SU-DHL-6 (cell line): ENCODE measurements at regions not wholly inside any gene's neighbourhood (a gene's known extent, or its start where the extent isn't known, plus 50 kb on each side); places are given as distances from the start of the nearest gene placed in this dataset.
A peak's percentile ranks its signal among the peaks of the same experiment; 100 is the strongest.

Experiments
- H2AFZ ChIP-seq: fragments of 200-600 bp; sonication (generic); 2 replicates; pipeline ENCODE4 v1.6.1; 2014; ENCODE audit warnings: low read depth, mild to moderate bottlenecking, moderate library complexity, mixed read lengths, antibody characterized with exemption, low read length; ENCODE audit not compliant: severe bottlenecking
- H3F3A ChIP-seq: fragments of 200-600 bp; shearing (Covaris generic); 2 replicates; pipeline ENCODE4 v1.6.0; 2016; ENCODE audit warnings: antibody characterized with exemption, mild to moderate bottlenecking; ENCODE audit not compliant: insufficient read depth
- H3K27ac ChIP-seq: fragments of 200-600 bp; sonication (generic); 2 replicates; pipeline ENCODE4 v1.5.1; 2016; ENCODE audit warnings: low read depth, mild to moderate bottlenecking, low read length, moderate library complexity, mixed read lengths
- H3K27me3 ChIP-seq: fragments of 200-600 bp; sonication (generic), shearing (Covaris generic); 2 replicates; pipeline ENCODE4 v1.6.0; 2014; ENCODE audit warnings: mild to moderate bottlenecking, low read length
- H3K36me3 ChIP-seq: fragments of 200-600 bp; sonication (generic); 2 replicates; pipeline ENCODE4 v1.6.1; 2014; ENCODE audit warnings: mild to moderate bottlenecking, low read length, mixed read lengths
- H3K4me2 ChIP-seq: fragments of 300-600, 200-600 bp; shearing (Covaris generic), sonication (generic); 2 replicates; pipeline ENCODE4 v1.6.0; 2014; ENCODE audit warnings: low read length, low read depth, mild to moderate bottlenecking; ENCODE audit not compliant: poor library complexity, severe bottlenecking
- H3K4me3 ChIP-seq: fragments of 200-600 bp; sonication (generic); 2 replicates; pipeline ENCODE4 v1.5.1; 2014; ENCODE audit warnings: antibody characterized with exemption, low read length, mild to moderate bottlenecking, mixed read lengths; ENCODE audit not compliant: insufficient read depth, poor library complexity, severe bottlenecking
- H3K79me2 ChIP-seq: fragments of 200-600 bp; sonication (generic); 2 replicates; pipeline ENCODE4 v1.6.1; 2014; ENCODE audit warnings: mild to moderate bottlenecking, low read length, moderate library complexity; ENCODE audit not compliant: insufficient read depth
- H3K9ac ChIP-seq: fragments of 200-600 bp; sonication (generic); 2 replicates; pipeline ENCODE4 v1.7.0; 2014; ENCODE audit warnings: mild to moderate bottlenecking, low read length
- H3K9me2 ChIP-seq: fragments of 200-600 bp; sonication (generic); replicated peaks from 2 replicates; pipeline ENCODE4 v1.6.1; 2014; ENCODE audit warnings: low read length; ENCODE audit not compliant: insufficient read depth
- H3K9me3 ChIP-seq: fragments of 200-600 bp; sonication (generic); 2 replicates; pipeline ENCODE4 v1.6.1; 2014; ENCODE audit warnings: low read length, mixed read lengths; ENCODE audit not compliant: insufficient read depth
- H4K20me1 ChIP-seq: fragments of 200-600 bp; sonication (generic); 2 replicates; pipeline ENCODE4 v1.6.1; 2014; ENCODE audit warnings: low read depth, mild to moderate bottlenecking, antibody characterized with exemption, low read length, moderate library complexity, mixed read lengths
- EZH2phosphoT487 ChIP-seq: fragments of 200-600 bp; sonication (generic), shearing (Covaris generic); conservative IDR thresholded peaks from 2 replicates; pipeline ENCODE4 v1.6.1; 2018; ENCODE audit warnings: mild to moderate bottlenecking, antibody characterized with exemption, low read length, moderate library complexity, mixed read lengths
- TF ChIP-seq, protein P1 (sequence below): fragments of 200-600 bp; sonication (generic); IDR thresholded peaks from one replicate; pipeline ENCODE4 v1.5.1; 2017; ENCODE audit warnings: antibody characterized with exemption, mild to moderate bottlenecking, low read length, moderate library complexity; ENCODE audit not compliant: insufficient read depth, poor library complexity, severe bottlenecking

DNA sequence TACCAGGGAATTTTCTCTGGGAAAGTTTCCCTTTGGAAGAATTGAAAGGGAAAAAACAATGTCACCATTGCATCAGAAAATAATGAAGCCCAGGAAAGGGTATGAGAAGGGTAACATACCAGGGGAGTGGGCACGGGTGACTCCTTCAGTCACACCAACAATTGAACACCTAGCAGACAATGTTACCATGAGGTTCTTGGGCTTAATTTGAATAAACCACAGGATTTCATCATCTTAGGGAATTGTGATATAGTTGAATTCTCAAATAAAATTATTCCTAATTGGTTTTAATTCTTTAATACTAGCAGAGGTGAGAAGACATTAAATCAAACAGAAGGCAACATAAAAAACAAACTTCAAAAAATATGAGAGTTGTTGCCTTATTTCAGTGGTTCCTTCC lies 73.7 kb upstream of the RREB1 start:
- H3K27me3 ChIP-seq: no peaks in the 10 kb centered on the region
- H2AFZ ChIP-seq: no peak overlapping the region
- H3K36me3 ChIP-seq: no peaks in the 10 kb centered on the region
- no peaks in the 10 kb centered on the region for H3F3A ChIP-seq
- no peaks in the 10 kb centered on the region for H4K20me1 ChIP-seq
- H3K27ac ChIP-seq: no peak overlapping the region
- H3K9me2 ChIP-seq: no peaks in the 10 kb centered on the region
- H3K9ac ChIP-seq: no peak overlapping the region
- H3K9me3 ChIP-seq: no peaks in the 10 kb centered on the region
- H3K4me3 ChIP-seq: no peak overlapping the region
- TF ChIP-seq, protein P1, sequence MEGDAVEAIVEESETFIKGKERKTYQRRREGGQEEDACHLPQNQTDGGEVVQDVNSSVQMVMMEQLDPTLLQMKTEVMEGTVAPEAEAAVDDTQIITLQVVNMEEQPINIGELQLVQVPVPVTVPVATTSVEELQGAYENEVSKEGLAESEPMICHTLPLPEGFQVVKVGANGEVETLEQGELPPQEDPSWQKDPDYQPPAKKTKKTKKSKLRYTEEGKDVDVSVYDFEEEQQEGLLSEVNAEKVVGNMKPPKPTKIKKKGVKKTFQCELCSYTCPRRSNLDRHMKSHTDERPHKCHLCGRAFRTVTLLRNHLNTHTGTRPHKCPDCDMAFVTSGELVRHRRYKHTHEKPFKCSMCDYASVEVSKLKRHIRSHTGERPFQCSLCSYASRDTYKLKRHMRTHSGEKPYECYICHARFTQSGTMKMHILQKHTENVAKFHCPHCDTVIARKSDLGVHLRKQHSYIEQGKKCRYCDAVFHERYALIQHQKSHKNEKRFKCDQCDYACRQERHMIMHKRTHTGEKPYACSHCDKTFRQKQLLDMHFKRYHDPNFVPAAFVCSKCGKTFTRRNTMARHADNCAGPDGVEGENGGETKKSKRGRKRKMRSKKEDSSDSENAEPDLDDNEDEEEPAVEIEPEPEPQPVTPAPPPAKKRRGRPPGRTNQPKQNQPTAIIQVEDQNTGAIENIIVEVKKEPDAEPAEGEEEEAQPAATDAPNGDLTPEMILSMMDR: no peak
- TF ChIP-seq EZH2phosphoT487: no peak
- no peak overlapping the region for H3K4me2 ChIP-seq
- no peaks in the 10 kb centered on the region for H3K79me2 ChIP-seq

GRCh38 chr6:7035837-7036249 lies 71.9 kb upstream of the RREB1 start:
- no peak for TF ChIP-seq EZH2phosphoT487
- TF ChIP-seq, protein P1: no peak
- Histone ChIP-seq H3K79me2 (no peaks in the 10 kb centered on the region), H2AFZ (no peak overlapping the region), H4K20me1 (no peaks in the 10 kb centered on the region), H3K4me2 (no peak overlapping the region), H3K9ac (no peak overlapping the region), H3K27me3 (no peaks in the 10 kb centered on the region), H3K27ac (no peak overlapping the region), H3K36me3 (no peaks in the 10 kb centered on the region), H3K9me3 (no peaks in the 10 kb centered on the region), H3F3A (no peaks in the 10 kb centered on the region), H3K9me2 (no peaks in the 10 kb centered on the region), H3K4me3 (no peak overlapping the region)

GRCh38 chr6:7041511-7042026 lies 66.2 kb upstream of the RREB1 start:
- Histone ChIP-seq H4K20me1 (no peaks in the 10 kb centered on the region), H2AFZ (peak overlapping the region; percentile 17), H3F3A (no peaks in the 10 kb centered on the region), H3K9ac (no peak overlapping the region), H3K79me2 (no peaks in the 10 kb centered on the region), H3K4me2 (no peak overlapping the region), H3K27me3 (no peaks in the 10 kb centered on the region), H3K36me3 (no peaks in the 10 kb centered on the region), H3K9me2 (no peaks in the 10 kb centered on the region), H3K27ac (no peak overlapping the region), H3K9me3 (no peaks in the 10 kb centered on the region), H3K4me3 (no peak overlapping the region)
- TF ChIP-seq, protein P1: no peak
- TF ChIP-seq EZH2phosphoT487: no peak
